Testis (tissue), 2 donors: ENCODE measurements at regions not wholly inside any gene's neighbourhood (a gene's known extent, or its start where the extent isn't known, plus 50 kb on each side); places are given as distances from the start of the nearest gene placed in this dataset.

ENCODE experiments used
- CTCF ChIP-seq, 3 experiments: fragments of 450-650 bp in 2 of 3; fragments of 200-600 bp in 1 of 3; sonication (generic) in 1 of 3; IDR thresholded peaks; one replicate each; pipeline ENCODE4 v1.5.1; 2016 to 2019; ENCODE audit warnings: antibody characterized with exemption in 3 of 3, mild to moderate bottlenecking in 2 of 3, moderate library complexity in 1 of 3
- POLR2A ChIP-seq: fragments of 450-650 bp; IDR thresholded peaks from one replicate; pipeline ENCODE4 v1.6.1; 2017; ENCODE audit warnings: antibody characterized with exemption, mild to moderate bottlenecking, moderate library complexity

- TF ChIP-seq CTCF (IDR thresholded peaks at IDR 0.05) (no peak), POLR2A (no peak)
These were observed 126.1 kb upstream of the PRMT8 start for GRCh38 chr12:3364661-3365462.
